BE2C (cell line): ENCODE measurements at regions not wholly inside any gene's neighbourhood (a gene's known extent, or its start where the extent isn't known, plus 50 kb on each side); places are given as distances from the start of the nearest gene placed in this dataset.

ENCODE experiments used
- DNase-seq: peaks from one replicate; pipeline ENCODE4 v3.0.0-alpha.2; 2020
- H3K27me3 ChIP-seq: fragments of 250-450 bp; sonication (Bioruptor Pico); 2 replicates; pipeline ENCODE4 v1.5.1; 2020; ENCODE audit warnings: mild to moderate bottlenecking
- H3K36me3 ChIP-seq: fragments of 250-450 bp; sonication (Bioruptor Pico); 2 replicates; pipeline ENCODE4 v1.5.1; 2020; ENCODE audit warnings: mild to moderate bottlenecking
- H3K4me1 ChIP-seq: fragments of 250-450 bp; sonication (Bioruptor Pico); 2 replicates; pipeline ENCODE4 v1.5.1; 2020
- H3K4me3 ChIP-seq: 2 replicates; pipeline ENCODE4 v1.5.1; 2011; ENCODE audit warnings: low read depth, low read length
- H3K9me3 ChIP-seq: fragments of 250-450 bp; sonication (Bioruptor Pico); 2 replicates; pipeline ENCODE4 v1.5.1; 2020
- CTCF ChIP-seq: IDR thresholded peaks from 2 replicates; pipeline ENCODE4 v1.5.1; 2012; ENCODE audit warnings: mild to moderate bottlenecking, low read depth, low read length

GRCh38 chr12:81950871-81951270 lies 191.7 kb upstream of the PPFIA2 start:
- DNase-seq, result no peak
- Histone ChIP-seq H3K27me3 (no peaks in the 10 kb centered on the region), H3K4me3 (no peak overlapping the region), H3K9me3 (no peaks in the 10 kb centered on the region), H3K36me3 (no peaks in the 10 kb centered on the region), H3K4me1 (no peaks in the 10 kb centered on the region)
- no peak for TF ChIP-seq CTCF

GRCh38 chr12:81949841-81950308 lies 190.7 kb upstream of the PPFIA2 start:
- Histone ChIP-seq H3K4me3 (no peak overlapping the region), H3K36me3 (no peaks in the 10 kb centered on the region), H3K4me1 (no peaks in the 10 kb centered on the region), H3K27me3 (no peaks in the 10 kb centered on the region), H3K9me3 (no peaks in the 10 kb centered on the region)
- no peak for DNase-seq
- no peak for TF ChIP-seq CTCF

- TF ChIP-seq CTCF, result no peak
- Histone ChIP-seq H3K9me3 (no peaks in the 10 kb centered on the region), H3K4me3 (no peak overlapping the region), H3K4me1 (no peaks in the 10 kb centered on the region), H3K36me3 (no peaks in the 10 kb centered on the region), H3K27me3 (no peaks in the 10 kb centered on the region)
- DNase-seq, result no peak
These were observed 190.3 kb upstream of the PPFIA2 start for GRCh38 chr12:81949416-81949815.

- Histone ChIP-seq H3K9me3 (no peaks in the 10 kb centered on the region), H3K27me3 (no peaks in the 10 kb centered on the region), H3K4me1 (no peaks in the 10 kb centered on the region), H3K4me3 (no peak overlapping the region), H3K36me3 (no peaks in the 10 kb centered on the region)
- no peak for TF ChIP-seq CTCF
- DNase-seq, result no peak
These were observed 185.7 kb upstream of the PPFIA2 start for GRCh38 chr12:81944886-81945285.

GRCh38 chr12:81942594-81942993 lies 183.4 kb upstream of the PPFIA2 start:
- Histone ChIP-seq H3K36me3 (no peaks in the 10 kb centered on the region), H3K9me3 (no peaks in the 10 kb centered on the region), H3K27me3 (no peaks in the 10 kb centered on the region), H3K4me3 (no peak overlapping the region), H3K4me1 (no peaks in the 10 kb centered on the region)
- no peak for DNase-seq
- TF ChIP-seq CTCF, result no peak

GRCh38 chr12:81930037-81930436 lies 170.9 kb upstream of the PPFIA2 start:
- H3K9me3 ChIP-seq, result no peaks in the 10 kb centered on the region
- H3K4me1 ChIP-seq, result no peaks in the 10 kb centered on the region
- H3K27me3 ChIP-seq, result no peaks in the 10 kb centered on the region
- H3K36me3 ChIP-seq, result no peaks in the 10 kb centered on the region
- no peak for TF ChIP-seq CTCF
- H3K4me3 ChIP-seq, result no peak overlapping the region
- DNase-seq, result no peak
